ENCODE measurements at regions not wholly inside any gene's neighbourhood (a gene's known extent, or its start where the extent isn't known, plus 50 kb on each side); places are given as distances from the start of the nearest gene placed in this dataset.

DNA sequence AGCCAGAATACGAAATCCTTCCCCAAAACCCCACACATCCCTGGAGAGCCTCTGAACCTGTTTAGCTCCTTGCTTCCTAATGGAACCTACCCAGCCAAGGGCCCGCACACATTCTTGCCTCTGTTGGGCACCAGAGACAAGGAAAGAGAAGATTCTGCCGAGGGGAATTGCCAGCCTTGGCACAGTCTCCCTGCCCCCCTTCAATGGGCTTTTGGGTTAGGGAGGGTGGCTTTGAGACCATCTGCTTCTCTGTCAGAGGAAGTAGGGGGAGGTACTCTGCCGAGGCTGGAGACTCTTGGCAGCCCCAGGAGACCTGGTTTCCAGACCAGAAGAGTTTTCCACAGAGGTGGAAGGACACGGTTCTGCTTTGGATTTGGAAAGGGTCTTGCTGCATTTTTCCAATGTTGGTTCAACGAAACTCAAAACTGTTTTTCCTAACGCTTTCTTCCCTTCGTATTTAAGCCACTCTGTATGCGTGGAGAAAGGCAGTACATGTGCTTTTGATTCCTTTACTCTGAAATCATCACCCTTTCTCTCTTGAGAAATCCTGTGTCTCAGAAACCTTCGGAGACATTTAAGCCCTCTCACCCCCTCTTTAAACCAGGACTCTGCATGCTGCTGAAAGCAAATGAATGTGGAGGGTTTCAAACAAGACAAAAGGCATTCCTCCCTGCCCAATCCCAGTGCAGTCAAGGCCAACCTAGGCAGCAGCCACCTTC is 78.8 kb upstream of the PRR23C start (continued):
- TF ChIP-seq, protein P1, sequence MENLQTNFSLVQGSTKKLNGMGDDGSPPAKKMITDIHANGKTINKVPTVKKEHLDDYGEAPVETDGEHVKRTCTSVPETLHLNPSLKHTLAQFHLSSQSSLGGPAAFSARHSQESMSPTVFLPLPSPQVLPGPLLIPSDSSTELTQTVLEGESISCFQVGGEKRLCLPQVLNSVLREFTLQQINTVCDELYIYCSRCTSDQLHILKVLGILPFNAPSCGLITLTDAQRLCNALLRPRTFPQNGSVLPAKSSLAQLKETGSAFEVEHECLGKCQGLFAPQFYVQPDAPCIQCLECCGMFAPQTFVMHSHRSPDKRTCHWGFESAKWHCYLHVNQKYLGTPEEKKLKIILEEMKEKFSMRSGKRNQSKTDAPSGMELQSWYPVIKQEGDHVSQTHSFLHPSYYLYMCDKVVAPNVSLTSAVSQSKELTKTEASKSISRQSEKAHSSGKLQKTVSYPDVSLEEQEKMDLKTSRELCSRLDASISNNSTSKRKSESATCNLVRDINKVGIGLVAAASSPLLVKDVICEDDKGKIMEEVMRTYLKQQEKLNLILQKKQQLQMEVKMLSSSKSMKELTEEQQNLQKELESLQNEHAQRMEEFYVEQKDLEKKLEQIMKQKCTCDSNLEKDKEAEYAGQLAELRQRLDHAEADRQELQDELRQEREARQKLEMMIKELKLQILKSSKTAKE (IDR thresholded peaks at IDR 0.05; ENCODE audit: low read depth, poor library complexity, severe bottlenecking), result no peak
- TF ChIP-seq RB1 (IDR thresholded peaks at IDR 0.05; ENCODE audit: borderline replicate concordance) (no peak), SRF (IDR thresholded peaks at IDR 0.05; ENCODE audit: low read depth in 2 of 2, low read length in 2 of 2) (no peak), NBN (IDR thresholded peaks at IDR 0.05) (no peak), CBFB (IDR thresholded peaks at IDR 0.05; ENCODE audit: low read depth) (no peak), RAD51 (IDR thresholded peaks at IDR 0.05) (no peak), MXI1 (IDR thresholded peaks at IDR 0.05; ENCODE audit: low read depth, low read length) (no peak), RBBP5 (conservative IDR thresholded peaks at IDR 0.05) (no peak), TBL1XR1 (IDR thresholded peaks at IDR 0.05; ENCODE audit: low read depth, low read length) (no peak), HDAC6 (IDR thresholded peaks at IDR 0.05; ENCODE audit: unreplicated experiment) (no peak), ZBED1 (IDR thresholded peaks at IDR 0.05; ENCODE audit: borderline replicate concordance) (no peak), CEBPB (IDR thresholded peaks at IDR 0.05; ENCODE audit: borderline replicate concordance in 1 of 2, low read depth in 2 of 2, low read length in 2 of 2) (no peak)

DNA sequence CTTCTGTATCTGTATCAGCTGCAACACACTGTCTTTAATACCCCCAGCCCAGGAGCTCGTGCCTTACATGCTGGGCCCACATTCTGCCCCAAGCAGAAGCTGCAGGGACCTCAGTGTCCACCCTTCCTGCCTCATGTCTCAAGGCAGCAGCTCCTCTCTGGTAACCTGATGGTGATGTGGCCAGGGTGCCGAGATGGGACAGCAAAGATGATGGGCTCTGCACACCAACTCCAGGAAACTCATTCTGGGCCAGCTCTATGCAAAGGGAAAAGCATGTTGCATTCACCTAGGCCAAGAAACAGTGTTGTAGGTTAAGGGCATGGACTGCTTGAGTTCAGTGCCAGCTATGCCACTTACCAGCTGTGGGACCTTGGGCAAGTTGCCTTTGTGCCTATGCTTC is 79.5 kb upstream of the PRR23C start:
- H3K4me3 ChIP-seq, result no peak overlapping the region
- CTCF ChIA-PET, result interaction anchor here (1.7 kb wide), 1 partner anchor 13 kb away, joined by 7 read pairs; no protein-coding TSS in a partner anchor
- intact Hi-C loops (cut with micrococcal nuclease; ENCODE audit: unreplicated experiment), result no loop called here
- POLR2A ChIA-PET, result no interaction called here
- no peaks in the 10 kb centered on the region for H3K27me3 ChIP-seq (replicated peaks in 1 of 2; ENCODE audit: control insufficient read depth in 2 of 2, insufficient read depth in 2 of 2, low read length in 1 of 2)
- H3K36me3 ChIP-seq (ENCODE audit: control insufficient read depth in 2 of 2, insufficient read depth in 2 of 2, low read length in 1 of 2), result no peaks in the 10 kb centered on the region
- FAIRE-seq, result no peak
- WGBS (ENCODE audit: insufficient coverage, insufficient replicate concordance, low lambda C conversion rate, missing lambda C conversion rate), result 0% methylated on average over 2 of the region's 2 CpGs
- no peak for DNase-seq (ENCODE audit: low read depth, low spot score)
- no peak overlapping the region for H3K9ac ChIP-seq (ENCODE audit: control insufficient read depth, insufficient read depth, low read length)
- H3K4me2 ChIP-seq (ENCODE audit: control insufficient read depth, insufficient read depth), result no peak overlapping the region
- RAD21 ChIA-PET (ENCODE audit: unreplicated experiment), result no interaction called here
- no peak overlapping the region for H2AFZ ChIP-seq (ENCODE audit: control insufficient read depth, low read depth, low read length)
- no peaks in the 10 kb centered on the region for H3K9me3 ChIP-seq (replicated peaks; ENCODE audit: control insufficient read depth, insufficient read depth, low read length)
- no peak overlapping the region for H3K27ac ChIP-seq (ENCODE audit: control insufficient read depth, insufficient read depth)
- SMC1A ChIA-PET (ENCODE audit: uncharacterized antibody, unreplicated experiment), result no interaction called here
- no peaks in the 10 kb centered on the region; the same call in 1 of the 2 replicates for H4K20me1 ChIP-seq (ENCODE audit: control insufficient read depth, insufficient read depth)
- ATAC-seq, result no peak
- in situ Hi-C loops (cut with MboI), result no loop called here
- H3K79me2 ChIP-seq (ENCODE audit: control insufficient read depth, insufficient read depth, low read length), result no peaks in the 10 kb centered on the region
- no TSS peak for BruUV-seq (replicated peaks)
- no peaks in the 10 kb centered on the region for H3K4me1 ChIP-seq (ENCODE audit: control insufficient read depth, insufficient read depth, low read length)
- TF ChIP-seq IKZF2 (IDR thresholded peaks at IDR 0.05) (no peak), IRF4 (IDR thresholded peaks at IDR 0.05; ENCODE audit: low read depth, low read length) (no peak), RCOR1 (conservative IDR thresholded peaks at IDR 0.05; ENCODE audit: low read depth, low read length) (no peak), GABPA (IDR thresholded peaks at IDR 0.05; ENCODE audit: low read depth) (no peak), NR2C1 (IDR thresholded peaks at IDR 0.05) (no peak), ZBED1 (IDR thresholded peaks at IDR 0.05; ENCODE audit: borderline replicate concordance) (no peak), DPF2 (IDR thresholded peaks at IDR 0.05) (no peak), ZNF217 (IDR thresholded peaks at IDR 0.05) (no peak), POLR2A (IDR thresholded peaks at IDR 0.05; ENCODE audit: low read depth, low read length) (no peak), MXI1 (IDR thresholded peaks at IDR 0.05; ENCODE audit: low read depth, low read length) (no peak)
- TF ChIP-seq, protein P2, sequence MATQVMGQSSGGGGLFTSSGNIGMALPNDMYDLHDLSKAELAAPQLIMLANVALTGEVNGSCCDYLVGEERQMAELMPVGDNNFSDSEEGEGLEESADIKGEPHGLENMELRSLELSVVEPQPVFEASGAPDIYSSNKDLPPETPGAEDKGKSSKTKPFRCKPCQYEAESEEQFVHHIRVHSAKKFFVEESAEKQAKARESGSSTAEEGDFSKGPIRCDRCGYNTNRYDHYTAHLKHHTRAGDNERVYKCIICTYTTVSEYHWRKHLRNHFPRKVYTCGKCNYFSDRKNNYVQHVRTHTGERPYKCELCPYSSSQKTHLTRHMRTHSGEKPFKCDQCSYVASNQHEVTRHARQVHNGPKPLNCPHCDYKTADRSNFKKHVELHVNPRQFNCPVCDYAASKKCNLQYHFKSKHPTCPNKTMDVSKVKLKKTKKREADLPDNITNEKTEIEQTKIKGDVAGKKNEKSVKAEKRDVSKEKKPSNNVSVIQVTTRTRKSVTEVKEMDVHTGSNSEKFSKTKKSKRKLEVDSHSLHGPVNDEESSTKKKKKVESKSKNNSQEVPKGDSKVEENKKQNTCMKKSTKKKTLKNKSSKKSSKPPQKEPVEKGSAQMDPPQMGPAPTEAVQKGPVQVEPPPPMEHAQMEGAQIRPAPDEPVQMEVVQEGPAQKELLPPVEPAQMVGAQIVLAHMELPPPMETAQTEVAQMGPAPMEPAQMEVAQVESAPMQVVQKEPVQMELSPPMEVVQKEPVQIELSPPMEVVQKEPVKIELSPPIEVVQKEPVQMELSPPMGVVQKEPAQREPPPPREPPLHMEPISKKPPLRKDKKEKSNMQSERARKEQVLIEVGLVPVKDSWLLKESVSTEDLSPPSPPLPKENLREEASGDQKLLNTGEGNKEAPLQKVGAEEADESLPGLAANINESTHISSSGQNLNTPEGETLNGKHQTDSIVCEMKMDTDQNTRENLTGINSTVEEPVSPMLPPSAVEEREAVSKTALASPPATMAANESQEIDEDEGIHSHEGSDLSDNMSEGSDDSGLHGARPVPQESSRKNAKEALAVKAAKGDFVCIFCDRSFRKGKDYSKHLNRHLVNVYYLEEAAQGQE (IDR thresholded peaks at IDR 0.05; ENCODE audit: low read depth, low read length), result no peak

Data from GM12878 (cell line).